Central memory CD8-positive, alpha-beta T cell (primary cell): ENCODE measurements at regions not wholly inside any gene's neighbourhood (a gene's known extent, or its start where the extent isn't known, plus 50 kb on each side); places are given as distances from the start of the nearest gene placed in this dataset.

Source experiments
- ATAC-seq: fragments of 150-1000 bp; cut with Tn5 transposase; replicated peaks from 2 replicates; pipeline ENCODE4 v1.10.0; 2022; ENCODE audit warnings: mild to moderate bottlenecking, moderate FRiP score, moderate number of reproducible peaks; ENCODE audit not compliant: poor library complexity, severe bottlenecking; ENCODE audit errors: extremely low read depth
- DNase-seq, 2 donors: peaks; one replicate each; pipeline ENCODE4 v3.0.0; 2021; ENCODE audit warnings: low spot score in 2 of 2
- H3K27ac Mint-ChIP-seq: one replicate; pipeline ENCODE4 v1.8.0; 2022; ENCODE audit warnings: low read depth, mild to moderate bottlenecking, moderate library complexity, mixed read lengths
- H3K27me3 Mint-ChIP-seq: one replicate; pipeline ENCODE4 v1.8.0; 2022; ENCODE audit warnings: mixed read lengths
- H3K36me3 Mint-ChIP-seq: one replicate; pipeline ENCODE4 v1.8.0; 2022; ENCODE audit warnings: mild to moderate bottlenecking, moderate library complexity, mixed read lengths; ENCODE audit not compliant: insufficient read depth
- H3K4me1 Mint-ChIP-seq: one replicate; pipeline ENCODE4 v1.8.0; 2022; ENCODE audit warnings: mixed read lengths
- H3K4me3 Mint-ChIP-seq: one replicate; pipeline ENCODE4 v1.8.0; 2022; ENCODE audit warnings: mild to moderate bottlenecking, moderate library complexity, mixed read lengths
- H3K9me3 Mint-ChIP-seq: one replicate; pipeline ENCODE4 v1.8.0; 2022; ENCODE audit warnings: mixed read lengths

GRCh38 chr6:134740027-134740373 lies 209.9 kb downstream of the ALDH8A1 start:
- no peak overlapping the region for H3K27ac Mint-ChIP-seq
- no peak for DNase-seq
- H3K36me3 Mint-ChIP-seq: no peaks in the 10 kb centered on the region
- no peaks in the 10 kb centered on the region for H3K9me3 Mint-ChIP-seq
- H3K4me1 Mint-ChIP-seq: no peaks in the 10 kb centered on the region
- H3K4me3 Mint-ChIP-seq: no peak overlapping the region
- peaks cover 60% of the 10 kb centered on the region for H3K27me3 Mint-ChIP-seq
- no peak for ATAC-seq

GRCh38 chr6:134739299-134740026 lies 210.4 kb downstream of the ALDH8A1 start:
- Mint-ChIP-seq H3K27ac (no peak overlapping the region), H3K4me1 (no peaks in the 10 kb centered on the region), H3K9me3 (no peaks in the 10 kb centered on the region), H3K27me3 (peaks cover 64% of the 10 kb centered on the region), H3K36me3 (no peaks in the 10 kb centered on the region), H3K4me3 (no peak overlapping the region)
- DNase-seq (no peak), ATAC-seq (no peak)

- Mint-ChIP-seq H3K4me3 (no peak overlapping the region), H3K27ac (no peak overlapping the region), H3K4me1 (no peaks in the 10 kb centered on the region), H3K27me3 (peaks cover 58% of the 10 kb centered on the region), H3K36me3 (no peaks in the 10 kb centered on the region), H3K9me3 (no peaks in the 10 kb centered on the region)
- DNase-seq (no peak), ATAC-seq (no peak)
Measured at GRCh38 chr6:134738211-134738885, 211.6 kb downstream of the ALDH8A1 start.

GRCh38 chr6:134735461-134735860 lies 214.4 kb downstream of the ALDH8A1 start:
- no peak overlapping the region for H3K4me3 Mint-ChIP-seq
- DNase-seq: no peak

GRCh38 chr6:134734312-134734869 lies 215.5 kb downstream of the ALDH8A1 start:
- no peak for ATAC-seq
- no peak overlapping the region for H3K4me3 Mint-ChIP-seq
- H3K27me3 Mint-ChIP-seq: peaks cover 53% of the 10 kb centered on the region
- no peak for DNase-seq
- no peaks in the 10 kb centered on the region for H3K4me1 Mint-ChIP-seq
- H3K9me3 Mint-ChIP-seq: no peaks in the 10 kb centered on the region
- H3K36me3 Mint-ChIP-seq: no peaks in the 10 kb centered on the region
- H3K27ac Mint-ChIP-seq: no peak overlapping the region

More at GRCh38 chr6:134735461-134735860, 214.4 kb downstream of the ALDH8A1 start:
- Mint-ChIP-seq H3K9me3 (no peaks in the 10 kb centered on the region), H3K27ac (no peak overlapping the region), H3K27me3 (peaks cover 63% of the 10 kb centered on the region), H3K4me1 (no peaks in the 10 kb centered on the region), H3K36me3 (no peaks in the 10 kb centered on the region)
- no peak for ATAC-seq

- Mint-ChIP-seq H3K36me3 (no peaks in the 10 kb centered on the region), H3K27ac (no peak overlapping the region), H3K9me3 (no peaks in the 10 kb centered on the region), H3K4me1 (no peaks in the 10 kb centered on the region), H3K4me3 (no peak overlapping the region), H3K27me3 (peaks cover 47% of the 10 kb centered on the region)
- no peak for DNase-seq
- ATAC-seq: no peak
Measured at GRCh38 chr6:134733801-134734200, 216.1 kb downstream of the ALDH8A1 start.

GRCh38 chr6:134732763-134733162 lies 217.1 kb downstream of the ALDH8A1 start:
- no peaks in the 10 kb centered on the region for H3K9me3 Mint-ChIP-seq
- no peak overlapping the region for H3K4me3 Mint-ChIP-seq
- H3K4me1 Mint-ChIP-seq: no peaks in the 10 kb centered on the region
- no peak overlapping the region for H3K27ac Mint-ChIP-seq
- peaks cover 45% of the 10 kb centered on the region for H3K27me3 Mint-ChIP-seq
- no peaks in the 10 kb centered on the region for H3K36me3 Mint-ChIP-seq
- ATAC-seq: no peak
- no peak for DNase-seq

GRCh38 chr6:134731615-134732014 lies 218.3 kb downstream of the ALDH8A1 start:
- H3K4me1 Mint-ChIP-seq: no peaks in the 10 kb centered on the region
- H3K27ac Mint-ChIP-seq: no peak overlapping the region
- H3K27me3 Mint-ChIP-seq: peaks cover 50% of the 10 kb centered on the region
- no peaks in the 10 kb centered on the region for H3K36me3 Mint-ChIP-seq
- no peaks in the 10 kb centered on the region for H3K9me3 Mint-ChIP-seq
- DNase-seq (no peak), ATAC-seq (no peak)
- no peak overlapping the region for H3K4me3 Mint-ChIP-seq

- Mint-ChIP-seq H3K36me3 (no peaks in the 10 kb centered on the region), H3K9me3 (no peaks in the 10 kb centered on the region), H3K4me3 (no peak overlapping the region), H3K27ac (no peak overlapping the region), H3K4me1 (no peaks in the 10 kb centered on the region), H3K27me3 (peaks cover 48% of the 10 kb centered on the region)
- ATAC-seq (no peak), DNase-seq (no peak)
Measured at GRCh38 chr6:134730013-134730412, 219.9 kb downstream of the ALDH8A1 start.

GRCh38 chr6:134729561-134729960 lies 220.3 kb downstream of the ALDH8A1 start:
- Mint-ChIP-seq H3K27me3 (peaks cover 45% of the 10 kb centered on the region), H3K27ac (no peak overlapping the region), H3K9me3 (no peaks in the 10 kb centered on the region), H3K4me3 (no peak overlapping the region), H3K4me1 (no peaks in the 10 kb centered on the region), H3K36me3 (no peaks in the 10 kb centered on the region)
- ATAC-seq (no peak), DNase-seq (no peak)

- no peaks in the 10 kb centered on the region for H3K36me3 Mint-ChIP-seq
- no peaks in the 10 kb centered on the region for H3K9me3 Mint-ChIP-seq
- no peaks in the 10 kb centered on the region for H3K4me1 Mint-ChIP-seq
- H3K27me3 Mint-ChIP-seq: peaks cover 52% of the 10 kb centered on the region
- ATAC-seq: no peak
- no peak for DNase-seq
- no peak overlapping the region for H3K4me3 Mint-ChIP-seq
- H3K27ac Mint-ChIP-seq: no peak overlapping the region
Measured at GRCh38 chr6:134727081-134727480, 222.8 kb downstream of the ALDH8A1 start.

- ATAC-seq: no peak
- no peak overlapping the region for H3K27ac Mint-ChIP-seq
- peaks cover 50% of the 10 kb centered on the region for H3K27me3 Mint-ChIP-seq
- H3K4me3 Mint-ChIP-seq: no peak overlapping the region
- no peaks in the 10 kb centered on the region for H3K4me1 Mint-ChIP-seq
- no peaks in the 10 kb centered on the region for H3K36me3 Mint-ChIP-seq
- H3K9me3 Mint-ChIP-seq: no peaks in the 10 kb centered on the region
- no peak for DNase-seq
Measured at GRCh38 chr6:134725590-134725989, 224.3 kb downstream of the ALDH8A1 start.

- DNase-seq (no peak), ATAC-seq (no peak)
- Mint-ChIP-seq H3K27ac (no peak overlapping the region), H3K9me3 (no peaks in the 10 kb centered on the region), H3K4me1 (no peaks in the 10 kb centered on the region), H3K4me3 (no peak overlapping the region), H3K27me3 (peaks cover 50% of the 10 kb centered on the region), H3K36me3 (no peaks in the 10 kb centered on the region)
Measured at GRCh38 chr6:134724771-134725340, 225.0 kb downstream of the ALDH8A1 start.
